GM19328 (cell line): ENCODE measurements at regions not wholly inside any gene's neighbourhood (a gene's known extent, or its start where the extent isn't known, plus 50 kb on each side); places are given as distances from the start of the nearest gene placed in this dataset.
"Not testable (repeated sequence)": the region's sequence is repeated elsewhere in the genome, so short reads cannot be mapped to it uniquely, and the experiment has no call there.

Experiments
- ATAC-seq: cut with Tn5 transposase; IDR thresholded peaks from one replicate; pipeline ENCODE4 v1.9.1; 2021; ENCODE audit warnings: mild to moderate bottlenecking, moderate library complexity; ENCODE audit not compliant: unreplicated experiment

DNA sequence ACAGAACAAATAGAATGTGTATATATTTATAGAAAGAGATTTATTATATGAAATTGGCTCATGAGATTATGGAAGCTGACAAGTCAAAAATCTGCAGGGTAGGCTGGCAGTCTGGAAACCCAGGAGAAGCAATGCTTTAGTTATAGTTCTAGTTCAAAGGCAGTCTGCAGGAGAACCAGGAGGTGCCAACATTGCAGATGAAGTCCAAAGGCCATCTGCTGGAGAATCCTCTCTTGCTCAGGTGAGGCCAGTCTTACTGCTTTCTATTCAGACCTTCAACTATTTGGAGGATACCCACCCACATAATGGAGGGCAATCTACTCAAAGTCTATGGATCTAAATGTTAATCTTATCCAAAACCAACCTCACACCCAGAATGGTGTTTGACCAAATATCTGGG, 75.9 kb upstream of the MRPS6 start:
- ATAC-seq, result no peak

DNA sequence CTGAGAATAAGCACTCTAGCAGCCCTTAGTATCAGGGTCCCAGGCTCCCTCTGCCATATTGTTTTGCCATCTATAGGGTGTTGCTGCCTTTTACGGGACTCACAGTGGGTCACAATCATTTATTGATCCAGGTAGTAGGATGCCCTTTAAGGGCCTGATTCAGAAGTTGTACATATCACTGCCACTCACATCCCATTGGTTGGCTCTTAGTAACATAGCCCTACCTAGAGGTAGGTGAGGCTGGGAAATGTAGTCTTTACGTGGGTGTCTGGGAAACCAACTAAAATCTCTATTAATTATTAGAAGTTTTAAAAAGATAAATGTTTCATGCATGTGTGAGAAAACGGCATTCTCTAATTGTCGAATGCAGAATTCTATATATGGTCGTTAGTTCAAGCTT, 78.8 kb upstream of the ATP5PO start:
- no peak for ATAC-seq

DNA sequence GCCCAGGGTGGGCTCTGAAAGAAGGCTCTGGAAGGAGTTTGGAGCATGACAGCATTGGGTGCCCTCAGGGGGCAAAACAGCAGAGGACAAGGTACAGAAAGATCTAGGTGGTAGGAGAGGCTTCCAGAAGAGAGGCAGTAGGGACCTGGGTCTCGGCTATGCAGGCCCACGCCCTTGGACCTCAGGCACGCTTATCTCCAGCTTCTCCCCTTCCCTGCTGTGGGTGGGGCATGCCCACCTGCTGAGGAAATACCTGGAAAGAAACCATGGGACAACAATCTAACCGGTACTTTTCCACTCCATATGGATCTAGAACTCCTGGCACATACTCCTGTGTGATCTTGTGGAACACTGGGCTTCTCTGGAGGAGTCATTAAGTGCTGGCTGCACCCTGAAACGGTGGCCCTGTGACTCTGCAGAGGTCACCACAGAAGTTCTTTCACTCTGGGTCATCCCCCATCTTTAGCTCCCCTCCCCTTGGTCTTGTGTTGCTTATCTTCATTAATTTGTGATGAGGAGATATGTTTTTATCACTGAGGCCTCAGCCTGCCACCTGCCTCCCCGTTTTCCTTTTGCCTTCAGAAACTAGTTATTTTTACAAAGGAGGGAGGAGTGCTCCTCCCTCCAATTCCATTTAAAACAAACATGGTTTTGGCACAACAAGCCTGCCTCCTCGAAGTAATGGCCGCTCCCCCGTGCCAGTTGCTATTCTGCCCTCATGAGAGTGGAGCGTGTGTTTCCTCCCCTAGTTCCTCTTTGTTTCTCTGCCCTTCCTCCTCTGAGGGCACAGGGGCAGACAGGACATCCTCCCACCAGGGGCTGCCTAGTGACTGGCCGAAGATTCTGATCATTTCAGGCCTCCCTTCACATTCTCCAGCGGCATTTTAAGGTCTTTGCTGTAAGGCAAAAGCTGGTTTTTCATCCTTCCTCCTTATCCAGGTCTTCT, 78.0 kb upstream of the ATP5PO start:
- no peak for ATAC-seq

DNA sequence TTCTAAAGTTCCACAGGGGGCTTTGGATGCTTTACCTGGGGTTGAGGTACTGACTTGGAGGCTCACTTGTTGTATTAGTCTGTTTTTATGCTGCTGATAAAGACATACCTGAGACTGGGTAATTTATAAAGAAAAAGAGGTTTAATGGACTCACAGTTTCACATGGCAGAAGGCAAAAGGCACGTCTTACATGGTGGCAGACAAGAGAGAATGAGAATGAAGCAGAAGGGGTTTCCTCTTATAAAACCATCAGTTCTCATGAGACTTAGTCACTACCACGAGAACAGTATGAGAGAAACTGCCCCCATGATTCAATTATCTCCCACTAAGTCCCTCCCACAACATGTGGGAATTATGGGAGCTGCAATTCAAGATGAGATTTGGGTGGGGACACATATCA, 76.8 kb upstream of the ATP5PO start:
- ATAC-seq, result not testable (repeated sequence)

DNA sequence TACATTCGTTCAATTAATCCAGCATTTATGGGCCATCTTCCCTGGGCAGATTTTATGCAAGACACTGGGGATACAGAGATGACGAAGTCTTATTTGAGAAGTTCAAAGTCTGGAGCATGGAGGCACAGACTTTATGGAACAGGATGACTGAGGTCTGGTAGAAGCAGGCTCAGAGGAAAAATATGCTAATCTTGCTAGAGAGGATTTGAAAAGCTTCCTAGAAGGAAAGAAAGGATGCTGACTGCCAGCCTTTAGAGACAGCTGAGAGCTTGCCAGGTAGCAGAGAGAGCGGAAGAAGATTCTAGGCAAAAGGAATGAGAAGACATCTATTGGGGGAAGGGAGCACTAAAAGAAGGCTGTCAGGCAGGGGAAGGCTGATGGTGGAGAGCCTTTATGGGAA, 75.5 kb upstream of the ATP5PO start:
- no peak for ATAC-seq

DNA sequence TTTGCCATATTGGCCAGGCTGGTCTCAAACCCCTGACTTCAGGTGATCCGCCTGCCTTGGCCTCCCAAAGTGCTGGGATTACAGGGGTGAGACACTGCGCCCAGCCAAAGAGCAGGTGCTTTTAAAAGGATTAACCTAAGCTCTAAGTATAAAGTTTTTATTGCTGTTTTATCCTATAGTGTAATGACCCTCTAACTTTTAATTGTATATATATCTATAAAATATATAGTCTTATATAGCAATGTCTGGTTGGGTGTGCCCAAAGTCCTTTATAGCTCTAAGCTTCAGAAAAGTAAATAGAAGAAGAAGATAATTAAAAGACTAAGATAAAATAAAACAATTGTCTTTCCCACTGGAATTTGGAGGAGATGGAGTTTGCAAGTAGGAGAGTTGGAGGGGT, 73.8 kb upstream of the ATP5PO start:
- no peak for ATAC-seq

DNA sequence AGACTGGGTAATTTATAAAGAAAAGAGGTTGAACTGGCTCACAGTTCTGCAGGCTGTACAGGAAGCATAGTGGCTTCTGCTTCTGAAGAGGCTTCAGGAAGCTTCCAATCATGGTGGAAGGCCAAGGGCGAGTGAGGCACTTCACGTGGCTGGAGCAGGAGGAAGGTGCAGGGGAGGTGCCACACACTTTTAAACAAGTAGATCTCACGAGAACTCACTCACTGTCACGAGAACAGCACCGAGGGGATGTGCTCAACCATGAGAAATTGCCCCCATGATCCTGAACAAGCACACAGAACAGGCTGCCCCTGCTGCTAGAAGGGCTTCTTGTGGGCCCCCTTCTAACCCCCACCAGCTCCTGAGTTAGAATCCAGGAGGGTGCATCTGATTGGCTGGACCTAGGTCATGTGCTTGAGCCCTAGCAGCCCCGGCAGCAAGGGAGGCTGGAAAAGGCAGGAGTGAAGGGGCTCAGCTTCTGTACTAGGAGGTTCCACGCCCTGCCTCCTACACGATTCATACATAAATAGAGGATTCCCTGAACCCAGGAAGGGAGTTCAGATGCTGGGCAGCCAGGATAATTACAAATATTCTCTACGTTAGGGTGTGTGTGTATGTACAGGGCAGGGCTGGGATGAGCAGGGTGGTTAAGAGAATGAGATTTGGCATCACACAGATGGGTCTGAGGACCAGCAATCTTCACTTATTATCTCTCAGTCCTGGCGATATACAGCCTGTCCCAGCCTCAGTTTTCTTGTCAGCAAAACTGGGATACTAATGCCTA, 72.8 kb upstream of the ATP5PO start:
- ATAC-seq, result no peak

DNA sequence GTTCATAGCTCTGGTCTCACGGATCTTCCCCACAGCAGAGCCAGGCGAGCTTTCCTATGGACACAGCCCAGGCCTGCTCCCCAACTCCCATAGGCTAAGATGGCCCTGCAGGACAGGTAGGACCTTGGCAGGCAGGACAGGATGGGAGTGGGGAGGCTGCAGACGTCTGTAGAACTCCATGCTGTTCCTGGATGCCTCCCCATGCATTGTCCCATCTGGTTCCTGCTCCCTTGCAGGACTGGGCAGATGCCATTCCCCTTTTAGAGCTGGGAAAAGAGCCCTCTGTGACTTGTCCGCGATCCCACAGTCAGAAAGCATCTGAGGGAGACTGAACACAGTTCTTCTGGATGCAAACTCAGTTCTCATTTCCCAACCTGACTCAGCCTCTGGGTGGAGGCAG, 71.9 kb upstream of the ATP5PO start:
- ATAC-seq, result no peak

DNA sequence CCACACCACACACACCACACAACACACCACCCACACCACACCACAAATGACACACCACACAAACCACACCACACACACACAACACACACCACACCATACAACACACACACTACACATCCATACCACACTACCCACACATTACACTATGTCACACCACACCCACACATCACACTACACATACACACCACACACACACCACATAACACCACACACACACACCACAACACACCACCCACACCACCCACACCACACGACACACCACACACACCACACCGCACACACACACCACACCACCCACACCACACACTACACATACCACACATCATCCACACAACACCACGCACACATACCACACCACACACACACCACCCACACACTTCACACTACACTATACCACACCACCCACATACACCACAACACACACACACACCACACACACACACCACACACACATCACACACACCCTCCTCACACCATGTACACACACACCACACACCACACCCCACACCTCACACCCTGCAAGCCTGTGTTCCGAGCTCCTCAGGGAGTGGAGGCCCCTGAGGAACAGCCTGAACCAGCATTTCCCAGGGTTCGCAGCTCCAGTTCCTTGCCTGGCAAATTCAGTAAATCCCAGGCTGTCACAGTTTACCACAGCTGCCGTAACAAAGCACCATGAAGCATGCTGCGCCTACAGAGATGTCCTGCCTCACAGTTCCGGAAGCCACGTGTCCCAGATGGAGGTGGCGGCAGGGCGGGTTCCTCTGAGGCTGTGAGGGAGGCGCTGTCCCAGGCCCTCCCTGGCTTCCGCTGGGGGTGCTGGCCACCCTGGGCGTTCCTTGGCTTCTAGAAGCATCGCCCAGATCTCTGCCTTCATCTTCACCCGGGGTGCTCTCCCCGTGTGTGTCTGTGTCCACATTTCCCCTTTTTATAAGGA, 69.8 kb upstream of the ATP5PO start:
- no peak for ATAC-seq

DNA sequence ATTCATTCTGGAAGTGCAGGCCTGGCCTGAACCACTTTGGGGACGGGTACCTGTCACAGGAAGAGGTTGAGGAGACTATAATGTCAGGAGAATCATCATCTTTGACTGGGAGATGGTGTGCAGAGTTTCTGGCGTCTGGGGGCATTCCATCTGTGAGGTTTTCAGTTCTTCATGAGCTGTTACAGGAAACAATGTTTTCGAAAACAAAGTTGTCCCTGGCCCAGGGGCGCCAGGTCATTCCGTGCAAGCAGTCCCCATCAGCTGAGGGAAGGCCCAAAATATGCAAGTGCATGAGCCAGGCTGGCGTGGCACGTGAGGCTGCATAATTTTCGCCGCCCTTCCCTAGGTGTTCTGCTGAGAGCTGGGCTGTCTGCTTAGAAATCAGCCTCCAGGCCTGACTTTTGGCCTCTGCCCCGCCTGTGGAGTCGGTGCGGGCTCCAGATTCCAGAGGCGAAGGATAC, 68.4 kb upstream of the ATP5PO start:
- no peak for ATAC-seq

DNA sequence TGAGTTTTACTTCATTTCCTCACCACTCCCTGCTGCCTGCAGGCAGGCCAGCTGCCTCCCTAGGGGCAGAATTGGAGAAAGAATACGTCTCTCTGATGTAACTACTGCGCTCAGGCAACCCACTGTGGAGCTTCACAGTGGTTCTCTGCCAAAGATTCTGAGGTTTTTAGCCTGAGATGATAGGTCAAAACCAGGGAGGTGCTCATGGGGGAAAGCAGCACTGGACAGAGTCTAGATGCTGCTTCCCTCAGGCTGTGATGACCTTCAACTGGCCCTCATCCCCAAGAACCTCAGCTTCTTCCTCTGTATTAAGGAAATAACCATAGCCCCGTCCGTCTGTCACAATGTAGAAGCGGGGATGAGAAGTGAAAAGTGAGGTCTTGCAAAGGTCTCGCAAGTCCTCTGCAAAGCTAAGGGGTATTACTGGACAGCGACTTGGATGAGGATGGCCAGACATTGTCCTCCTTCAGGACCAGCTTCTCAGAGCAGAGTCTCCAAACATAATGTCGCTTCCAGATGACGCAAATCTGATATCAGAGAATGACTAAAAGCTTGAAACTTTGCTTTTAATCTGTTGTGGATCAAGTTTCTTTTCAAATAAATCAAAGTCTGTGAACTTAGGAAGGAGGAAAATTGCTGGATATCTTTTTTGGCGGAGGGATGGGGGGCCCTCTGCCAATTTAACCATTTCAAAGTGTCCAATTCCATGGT, 65.9 kb upstream of the ATP5PO start:
- no peak for ATAC-seq

DNA sequence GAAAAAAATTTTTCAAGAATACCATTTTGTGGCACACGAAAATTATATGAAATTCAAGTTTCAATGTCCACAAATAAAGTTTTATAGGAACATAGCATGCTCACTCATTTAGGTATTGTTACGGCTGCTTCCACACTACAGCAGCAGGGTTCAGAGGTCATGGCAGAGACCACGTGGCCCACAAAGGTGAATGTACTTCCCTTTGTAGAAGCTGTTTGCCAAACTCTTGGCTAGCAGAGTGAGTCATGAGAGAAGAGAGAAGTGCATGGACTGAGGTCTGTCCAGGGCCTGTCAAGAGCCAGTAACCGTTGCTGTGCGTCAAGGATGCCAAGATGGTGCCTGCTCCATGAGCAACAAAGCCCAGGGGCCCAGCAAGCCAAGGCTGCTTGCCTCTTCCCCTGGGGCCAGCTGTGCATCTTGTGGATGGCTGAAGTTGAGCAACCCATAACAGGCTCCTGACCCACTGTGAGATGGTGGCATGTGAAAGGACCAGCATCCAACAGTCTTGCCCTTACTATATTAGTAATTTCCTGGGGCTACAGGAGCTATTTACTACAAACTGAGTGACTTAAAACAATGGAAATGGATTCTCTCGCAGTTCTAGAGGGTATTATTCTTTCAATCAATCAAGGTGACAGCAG, 64.8 kb upstream of the ATP5PO start:
- no peak for ATAC-seq

DNA sequence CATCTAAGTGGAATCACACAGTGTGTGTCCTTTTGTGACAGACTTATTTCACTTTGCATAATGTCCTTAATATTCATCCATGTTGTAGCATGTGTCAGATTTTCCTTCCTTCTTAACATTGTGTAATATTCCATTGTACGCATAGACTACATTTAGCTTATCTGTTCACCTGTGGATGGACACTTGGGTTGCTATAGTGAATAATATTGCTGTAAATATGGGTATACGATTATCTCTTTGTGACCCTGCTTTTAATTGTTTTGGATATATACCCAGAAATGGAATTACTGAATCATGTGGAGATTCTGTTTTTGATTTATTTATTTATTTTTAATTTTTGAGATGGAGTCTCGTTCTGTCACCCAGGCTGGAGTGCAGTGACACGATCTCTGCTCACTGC, 63.0 kb upstream of the ATP5PO start:
- ATAC-seq, result no peak

DNA sequence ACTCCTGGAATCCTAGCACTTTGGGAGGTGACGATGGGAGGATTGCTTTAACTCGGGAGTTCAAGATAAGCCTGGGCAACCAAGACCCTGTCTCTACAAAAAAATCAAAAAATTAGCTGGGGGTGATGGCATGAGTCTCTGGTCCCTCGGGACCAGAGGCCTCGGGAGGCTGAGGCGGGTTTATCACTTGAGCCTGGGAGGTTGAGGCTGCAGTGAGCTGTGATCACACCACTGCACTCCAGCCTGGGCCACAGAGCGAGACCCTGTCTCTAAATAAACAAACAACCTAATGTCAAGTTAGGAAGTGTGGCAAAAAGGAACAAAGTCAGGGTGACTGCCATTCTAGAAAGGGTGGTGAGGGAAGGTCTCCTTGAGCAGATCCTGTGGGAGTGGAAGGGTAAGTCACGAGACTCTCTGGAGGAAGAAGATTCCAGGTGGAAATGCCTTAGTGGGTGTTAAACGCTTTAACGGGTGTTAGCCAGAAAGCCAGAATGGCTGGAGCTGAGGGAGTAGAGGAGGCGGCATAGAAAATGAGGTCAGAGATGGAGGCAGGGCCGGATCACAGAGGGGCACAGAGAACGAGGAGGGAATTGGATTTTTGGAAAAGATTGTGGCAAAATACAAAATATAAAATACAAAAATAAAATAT, 62.2 kb upstream of the ATP5PO start:
- no peak for ATAC-seq

DNA sequence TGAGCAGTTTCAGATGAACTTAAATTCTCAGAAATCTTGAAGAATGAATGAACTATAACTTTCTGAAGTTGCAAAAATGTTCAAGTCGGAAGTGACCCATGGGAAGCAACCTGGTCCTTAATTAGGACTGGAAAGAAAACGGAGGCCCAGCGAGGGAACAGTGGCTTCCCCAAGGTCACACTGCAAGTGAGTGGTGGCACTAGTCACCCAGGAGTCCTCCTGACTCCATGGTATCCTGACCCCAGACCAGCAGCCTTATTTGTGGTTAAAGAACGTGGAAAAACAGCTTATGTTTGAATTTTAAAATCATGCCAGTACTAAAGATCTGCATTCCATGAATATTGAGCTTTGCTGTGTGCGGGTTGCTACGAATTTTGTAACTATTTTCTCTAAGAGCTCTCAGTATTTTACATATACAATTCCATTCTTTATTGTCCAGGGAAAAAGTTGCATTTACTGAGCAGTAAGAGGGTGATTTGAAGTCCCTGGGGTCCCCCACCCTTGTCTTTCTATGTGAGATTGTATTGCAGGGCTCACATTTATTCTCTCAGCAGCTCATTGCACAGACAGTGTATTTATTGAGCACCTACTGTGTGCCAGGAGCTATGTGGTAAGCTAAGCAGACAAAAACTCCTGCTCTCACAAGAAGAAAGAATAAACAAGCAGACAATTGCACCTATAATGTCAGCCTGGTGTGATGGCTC, 61.6 kb upstream of the ATP5PO start:
- ATAC-seq, result no peak

DNA sequence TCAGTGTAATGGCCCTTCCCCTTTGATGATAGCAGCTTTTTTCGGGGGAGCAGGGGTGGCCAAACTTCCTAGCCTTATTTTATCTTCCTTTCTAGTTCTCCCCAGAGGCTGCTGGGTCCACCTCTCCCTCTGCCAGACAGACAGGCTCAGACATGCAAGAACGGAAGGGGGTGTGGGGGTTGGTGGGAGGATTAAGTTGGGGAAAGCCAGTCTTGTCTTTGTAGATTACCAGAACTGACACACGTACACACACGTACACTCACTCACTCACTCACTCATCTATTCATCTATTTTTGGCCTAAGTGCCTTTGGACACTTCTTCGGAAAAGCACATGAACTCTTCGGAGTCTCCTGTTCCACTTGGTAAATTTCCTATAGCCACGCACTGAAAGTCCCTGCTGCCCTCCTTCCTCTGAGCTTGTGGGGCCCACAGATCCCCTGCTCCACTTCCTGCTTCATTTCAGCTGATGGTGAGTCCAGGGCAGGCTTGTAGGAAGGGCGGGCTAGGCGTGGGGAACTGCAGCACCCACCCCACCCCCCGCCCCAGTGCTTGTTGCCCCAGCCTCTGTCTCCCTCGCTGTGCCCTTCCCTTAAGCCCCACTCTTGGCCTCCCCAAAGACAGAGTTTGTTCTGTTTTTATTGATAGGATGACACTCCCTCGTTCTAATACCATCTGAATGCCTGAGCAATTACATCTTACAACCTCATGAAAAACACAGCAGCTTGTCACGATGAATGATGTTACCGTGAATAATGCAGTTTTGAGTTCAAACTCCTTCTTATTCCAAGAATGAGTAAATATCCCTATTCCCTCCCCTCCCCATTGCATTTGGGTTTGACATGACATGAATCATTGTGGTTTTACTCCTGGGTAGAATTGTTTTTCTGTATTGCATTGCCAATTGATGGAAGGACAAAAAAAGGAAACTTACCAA, 60.7 kb upstream of the ATP5PO start:
- peak; percentile 44 for ATAC-seq

DNA sequence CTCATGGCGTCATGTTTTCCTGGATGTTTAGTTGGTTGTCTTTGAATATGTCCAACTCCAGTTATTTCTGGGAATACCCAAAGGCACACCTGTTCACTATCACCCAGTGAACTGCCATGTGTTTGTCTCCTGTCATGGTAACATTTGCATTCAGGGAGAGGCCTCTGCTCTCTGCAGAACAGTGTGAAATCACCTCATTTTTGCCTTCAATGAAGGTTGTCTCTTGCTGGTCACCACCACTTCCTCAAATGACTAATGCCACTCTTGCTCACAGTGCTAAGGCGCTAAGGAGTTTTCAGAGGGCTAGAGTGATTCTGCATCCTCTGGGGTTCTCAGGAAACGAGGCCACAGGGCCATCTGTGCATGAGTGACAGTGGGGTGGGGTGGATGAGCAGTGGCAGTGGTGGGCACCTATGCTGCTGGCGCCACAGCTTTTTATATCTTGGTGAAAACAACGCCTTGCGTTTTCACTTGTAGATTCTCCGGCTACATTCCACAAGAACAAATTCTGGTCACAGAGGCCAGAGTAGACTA, 60.0 kb upstream of the ATP5PO start:
- ATAC-seq, result peak; percentile 83
